ENCODE measurements at regions not wholly inside any gene's neighbourhood (a gene's known extent, or its start where the extent isn't known, plus 50 kb on each side); places are given as distances from the start of the nearest gene placed in this dataset.
"Not testable (repeated sequence)": the region's sequence is repeated elsewhere in the genome, so short reads cannot be mapped to it uniquely, and the experiment has no call there.

GRCh38 chr4:96380106-96380505 lies 540.2 kb downstream of the PDHA2 start:
- DNase-seq = no peak
- Histone ChIP-seq H3K36me3 (no peaks in the 10 kb centered on the region), H3K4me3 (no peak overlapping the region), H3K27me3 (no peaks in the 10 kb centered on the region), H3K9me3 (no peaks in the 10 kb centered on the region)

GRCh38 chr4:96383349-96383748 lies 543.5 kb downstream of the PDHA2 start:
- Histone ChIP-seq H3K27me3 (no peaks in the 10 kb centered on the region), H3K36me3 (no peaks in the 10 kb centered on the region), H3K4me3 (no peak overlapping the region), H3K9me3 (no peaks in the 10 kb centered on the region)
- no peak for DNase-seq

DNA sequence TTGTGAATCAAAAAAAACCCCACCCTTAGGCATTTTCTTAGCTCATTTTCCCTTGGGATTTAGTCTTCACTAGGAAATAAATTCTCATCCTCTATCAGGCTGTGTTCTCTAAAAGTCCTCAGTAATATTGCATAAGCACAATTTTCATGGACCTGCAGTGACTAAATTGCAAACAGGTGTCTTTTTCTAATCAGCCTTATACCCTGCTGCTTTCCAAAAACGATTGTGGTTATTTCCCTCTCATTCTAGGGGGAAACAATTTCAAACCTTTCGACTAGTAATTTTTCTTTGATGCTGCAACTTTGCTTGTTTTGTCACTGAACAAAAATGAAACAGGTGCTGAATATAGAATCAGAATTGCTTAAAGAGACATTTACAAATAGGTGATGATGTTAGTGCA lies 549.9 kb downstream of the PDHA2 start:
- Histone ChIP-seq H3K27me3 (no peaks in the 10 kb centered on the region), H3K9me3 (no peaks in the 10 kb centered on the region), H3K36me3 (no peaks in the 10 kb centered on the region), H3K4me3 (no peak overlapping the region)
- no peak for DNase-seq

GRCh38 chr4:96390404-96390803 lies 550.5 kb downstream of the PDHA2 start:
- Histone ChIP-seq H3K27me3 (no peaks in the 10 kb centered on the region), H3K36me3 (no peaks in the 10 kb centered on the region), H3K4me3 (no peak overlapping the region), H3K9me3 (no peaks in the 10 kb centered on the region)
- DNase-seq = no peak

DNA sequence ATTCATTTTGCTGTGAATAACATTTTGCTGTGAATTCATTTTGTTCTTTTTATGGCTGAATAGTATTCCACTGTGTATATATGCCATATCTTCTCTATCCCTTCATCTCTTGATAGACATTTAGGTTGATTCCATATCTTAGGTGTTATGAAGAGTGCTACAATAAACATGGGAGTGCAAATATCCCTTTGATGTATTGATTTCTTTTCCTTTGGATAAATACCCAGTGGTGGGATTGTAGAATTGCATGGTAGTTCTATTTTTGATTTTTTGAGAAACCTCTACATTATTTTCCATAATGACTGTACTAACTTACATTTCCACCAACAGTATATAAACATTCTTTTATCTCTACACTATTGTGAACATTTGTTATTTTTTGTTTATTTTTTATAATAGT lies 555.9 kb downstream of the PDHA2 start:
- Histone ChIP-seq H3K4me3 (no peak overlapping the region), H3K36me3 (no peaks in the 10 kb centered on the region), H3K27me3 (no peaks in the 10 kb centered on the region), H3K9me3 (no peaks in the 10 kb centered on the region)
- DNase-seq = no peak

- Histone ChIP-seq H3K36me3 (no peaks in the 10 kb centered on the region), H3K27me3 (no peaks in the 10 kb centered on the region), H3K9me3 (no peaks in the 10 kb centered on the region), H3K4me3 (no peak overlapping the region)
- no peak for DNase-seq
Measured at GRCh38 chr4:96406742-96407141, 566.8 kb downstream of the PDHA2 start.

DNA sequence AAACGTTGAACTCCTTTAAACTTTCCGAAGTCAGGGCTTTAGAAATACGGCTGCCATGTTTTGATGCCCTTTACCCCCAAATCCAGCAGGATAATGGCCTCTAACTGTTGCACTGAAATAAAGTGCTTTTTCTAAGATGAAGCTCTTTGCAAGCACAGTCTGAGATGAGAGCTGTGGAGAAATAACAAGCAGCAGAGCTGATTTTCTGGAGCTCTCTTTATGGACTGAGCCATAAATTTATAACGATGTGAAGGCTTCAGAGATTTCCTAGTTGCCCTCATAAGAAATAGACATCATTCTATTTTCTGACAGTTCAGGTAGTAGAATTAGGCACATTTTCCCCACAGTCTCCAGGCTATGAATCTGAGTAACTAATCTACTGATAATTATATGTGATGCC lies 567.3 kb downstream of the PDHA2 start:
- H3K9me3 ChIP-seq = no peaks in the 10 kb centered on the region
- no peaks in the 10 kb centered on the region for H3K36me3 ChIP-seq
- H3K27me3 ChIP-seq = no peaks in the 10 kb centered on the region
- H3K4me3 ChIP-seq = no peak overlapping the region
- DNase-seq = no peak

DNA sequence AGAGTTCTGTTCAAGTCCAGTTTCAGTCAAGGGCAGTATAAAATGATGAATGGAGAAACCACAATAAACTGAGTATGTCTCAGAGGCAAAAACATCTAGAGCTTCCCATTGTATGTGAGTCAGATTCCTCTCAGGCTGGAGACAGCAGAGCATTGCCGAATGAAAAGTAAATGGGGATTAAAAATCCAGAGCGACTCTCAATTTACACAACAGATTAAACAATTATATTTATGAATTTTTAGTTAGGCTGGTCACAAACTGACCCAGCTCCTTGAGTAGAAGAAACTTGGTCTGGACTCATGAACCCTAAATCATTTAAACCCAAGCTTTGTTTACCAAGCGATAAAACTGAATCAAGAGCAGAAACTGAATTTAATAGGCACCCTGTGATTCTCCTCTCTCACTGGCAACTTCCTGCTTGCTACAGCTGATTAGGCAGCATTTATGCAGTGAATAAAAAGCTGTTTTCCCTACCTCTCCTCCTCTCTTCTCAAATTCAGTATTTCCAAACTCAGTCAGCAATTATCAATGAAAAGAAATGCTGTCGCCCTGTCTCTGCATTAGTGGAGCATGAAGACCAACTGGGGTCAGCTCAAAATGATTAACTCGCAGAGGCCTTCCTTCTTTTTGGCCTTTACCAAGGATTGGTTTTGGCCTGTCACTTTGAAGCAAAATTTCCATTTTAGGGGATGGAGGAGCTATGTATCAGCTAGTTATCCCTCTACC lies 568.0 kb downstream of the PDHA2 start:
- Histone ChIP-seq H3K4me3 (no peak overlapping the region), H3K27me3 (no peaks in the 10 kb centered on the region), H3K9me3 (no peaks in the 10 kb centered on the region), H3K36me3 (no peaks in the 10 kb centered on the region)
- DNase-seq = no peak

- not testable (repeated sequence) for H3K4me3 ChIP-seq, DNase-seq, H3K27me3 ChIP-seq, H3K36me3 ChIP-seq, H3K9me3 ChIP-seq
Measured at GRCh38 chr4:96414853-96415252, 575.0 kb downstream of the PDHA2 start.

- no peak for DNase-seq
- no peaks in the 10 kb centered on the region for H3K9me3 ChIP-seq
- H3K27me3 ChIP-seq = no peaks in the 10 kb centered on the region
- no peak overlapping the region for H3K4me3 ChIP-seq
- H3K36me3 ChIP-seq = no peaks in the 10 kb centered on the region
Measured at GRCh38 chr4:96429657-96430056, 589.8 kb downstream of the PDHA2 start.

DNA sequence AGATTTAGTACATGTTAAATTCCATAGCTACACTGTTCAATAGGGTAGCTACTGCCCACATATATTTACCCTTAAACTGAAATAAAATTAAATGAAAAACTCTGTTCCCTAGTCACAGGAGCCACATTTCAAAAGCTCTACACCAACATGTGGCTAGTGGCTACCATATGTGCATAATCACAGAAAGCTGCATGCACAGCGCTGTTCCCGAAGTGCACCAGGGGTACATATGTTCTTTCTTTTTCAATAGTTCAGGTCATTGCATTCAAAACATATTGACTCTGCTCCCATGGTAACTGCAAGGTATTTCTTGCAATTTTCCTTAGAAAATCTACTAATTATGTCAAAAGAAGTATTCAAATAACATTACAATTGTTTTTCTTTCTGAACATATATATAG lies 591.2 kb downstream of the PDHA2 start:
- DNase-seq = no peak
- H3K27me3 ChIP-seq = no peaks in the 10 kb centered on the region
- H3K9me3 ChIP-seq = no peaks in the 10 kb centered on the region
- no peaks in the 10 kb centered on the region for H3K36me3 ChIP-seq
- H3K4me3 ChIP-seq = no peak overlapping the region

DNA sequence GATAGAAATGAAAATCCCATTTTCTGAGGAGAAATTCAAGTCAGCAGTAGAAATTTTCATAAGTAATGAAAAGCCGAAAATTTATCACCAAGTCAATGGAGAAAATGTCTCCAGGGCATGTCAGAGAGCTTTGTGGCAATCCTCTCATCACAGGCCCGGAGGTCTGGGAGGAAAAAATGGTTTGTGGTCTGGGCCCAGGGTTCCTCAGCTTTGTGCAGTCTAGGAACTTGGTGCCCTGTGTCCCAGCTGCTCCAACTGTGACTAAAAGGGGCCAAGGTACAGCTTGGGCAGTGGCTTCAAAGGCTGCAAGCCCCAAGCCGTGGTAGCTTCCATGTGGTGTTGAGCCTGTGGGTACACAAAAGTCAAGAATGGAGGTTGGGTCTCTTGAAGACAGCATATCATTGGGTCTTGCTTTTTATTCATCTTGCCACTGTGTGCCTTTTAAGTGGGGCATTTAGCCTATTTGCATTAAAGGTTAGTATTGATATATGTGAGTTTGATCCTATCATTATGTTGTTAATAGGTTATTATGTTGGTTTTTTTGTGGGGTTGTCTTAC lies 608.5 kb downstream of the PDHA2 start:
- no peak for DNase-seq
- no peak overlapping the region for H3K4me3 ChIP-seq

GRCh38 chr4:96455045-96455720 lies 615.3 kb downstream of the PDHA2 start:
- Histone ChIP-seq H3K27me3 (no peaks in the 10 kb centered on the region), H3K9me3 (no peaks in the 10 kb centered on the region), H3K4me3 (no peak overlapping the region), H3K36me3 (no peaks in the 10 kb centered on the region)
- DNase-seq = no peak

More for the DNA sequence above, 608.5 kb downstream of the PDHA2 start:
- Histone ChIP-seq H3K36me3 (no peaks in the 10 kb centered on the region), H3K27me3 (no peaks in the 10 kb centered on the region), H3K9me3 (no peaks in the 10 kb centered on the region)

DNA sequence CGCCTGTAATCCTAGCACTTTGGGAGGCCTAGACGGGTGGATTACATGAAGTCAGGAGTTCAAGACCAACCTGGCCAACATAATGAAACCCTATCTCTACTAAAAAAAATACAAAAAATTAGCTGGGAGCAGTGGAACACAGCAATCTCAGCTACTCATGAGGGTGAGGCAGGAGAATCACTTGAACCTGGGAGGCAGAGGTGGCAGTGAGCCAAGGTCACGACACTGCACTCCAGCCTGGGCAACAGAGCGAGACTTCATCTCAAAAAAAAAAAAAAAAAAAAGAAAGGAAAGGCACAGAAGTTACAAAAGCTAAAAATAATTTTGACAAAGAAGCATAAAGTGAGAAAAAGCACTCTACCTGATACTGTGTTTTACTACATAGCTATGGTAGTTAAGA lies 618.1 kb downstream of the PDHA2 start:
- not testable (repeated sequence) for H3K9me3 ChIP-seq, H3K4me3 ChIP-seq, H3K36me3 ChIP-seq

GRCh38 chr4:96459105-96459504 lies 619.2 kb downstream of the PDHA2 start:
- H3K4me3 ChIP-seq = no peak overlapping the region
- no peaks in the 10 kb centered on the region for H3K9me3 ChIP-seq
- no peak for DNase-seq
- no peaks in the 10 kb centered on the region for H3K36me3 ChIP-seq
- no peaks in the 10 kb centered on the region for H3K27me3 ChIP-seq

More for the DNA sequence above, 618.1 kb downstream of the PDHA2 start:
- DNase-seq, H3K27me3 ChIP-seq: not testable (repeated sequence)

DNA sequence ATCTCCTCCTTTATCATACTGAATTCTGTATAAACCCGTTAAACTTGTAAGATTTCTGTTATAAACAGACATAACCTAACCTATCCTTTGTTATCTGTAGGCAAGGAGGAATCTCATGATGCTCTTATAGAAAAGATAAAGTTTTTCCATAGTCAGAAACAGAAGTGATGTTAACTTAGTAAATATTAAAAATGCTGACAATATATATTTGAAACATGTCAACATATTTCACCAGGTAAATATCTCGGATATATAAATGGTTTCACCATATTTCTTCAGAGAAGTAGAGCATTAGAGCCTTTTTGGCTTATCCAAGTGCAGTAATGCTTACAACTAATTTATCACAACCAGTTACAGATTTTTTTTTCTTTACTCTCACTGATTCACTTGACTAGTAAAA lies 625.9 kb downstream of the PDHA2 start:
- Histone ChIP-seq H3K9me3 (no peaks in the 10 kb centered on the region), H3K4me3 (no peak overlapping the region), H3K36me3 (no peaks in the 10 kb centered on the region), H3K27me3 (no peaks in the 10 kb centered on the region)
- DNase-seq = no peak

DNA sequence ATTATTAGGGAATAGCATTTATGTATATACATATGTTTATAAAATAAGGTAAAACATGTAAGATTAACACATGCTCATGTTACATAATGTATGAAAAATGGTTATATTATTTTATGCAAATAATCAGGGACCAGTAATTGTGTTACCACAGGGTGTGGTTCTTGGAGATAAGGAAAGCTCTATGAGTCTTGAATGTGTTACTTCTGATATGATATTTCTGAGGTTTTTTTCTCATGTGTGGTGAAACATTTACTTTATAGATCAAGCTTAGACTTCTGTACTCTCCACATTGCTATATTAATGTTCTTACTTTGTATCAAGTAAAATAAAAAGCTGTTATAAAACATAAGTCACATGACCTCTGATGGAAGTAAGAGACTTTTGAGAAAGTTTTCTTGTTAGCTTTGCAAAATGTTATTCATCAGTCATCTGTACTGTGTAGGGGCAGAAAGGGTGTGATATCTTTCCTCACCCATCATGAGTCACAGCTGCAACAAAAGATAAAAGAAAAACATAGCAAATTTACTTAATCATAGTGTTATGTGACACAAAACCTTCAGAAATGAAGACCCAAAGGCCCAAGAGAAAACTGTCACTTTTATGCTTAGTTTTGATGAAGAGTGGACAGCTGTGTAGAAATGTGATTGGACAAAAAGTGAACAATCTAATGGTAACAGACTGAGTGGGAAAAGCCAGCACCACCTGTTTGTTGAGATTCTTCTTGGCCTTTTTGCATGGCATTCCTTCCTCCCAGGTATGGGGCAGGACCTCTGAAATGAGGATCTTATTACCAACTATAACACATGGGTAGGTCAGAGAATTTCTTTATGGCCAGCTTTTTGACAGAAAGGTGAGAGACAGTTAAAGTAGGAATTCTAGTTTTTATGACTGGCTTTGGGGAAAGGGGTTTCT lies 632.3 kb downstream of the PDHA2 start:
- Histone ChIP-seq H3K9me3 (no peaks in the 10 kb centered on the region), H3K4me3 (no peak overlapping the region), H3K36me3 (no peaks in the 10 kb centered on the region), H3K27me3 (no peaks in the 10 kb centered on the region)
- no peak for DNase-seq
